PC-3 (cell line): ENCODE measurements at regions not wholly inside any gene's neighbourhood (a gene's known extent, or its start where the extent isn't known, plus 50 kb on each side); places are given as distances from the start of the nearest gene placed in this dataset.
A peak's percentile ranks its signal among the peaks of the same experiment; 100 is the strongest.

Experiments
- ATAC-seq: fragments of 200-7000 bp; cut with Tn5 transposase; 2 replicates; pipeline ENCODE4 v1.9.1; 2020; ENCODE audit warnings: mild to moderate bottlenecking, moderate library complexity
- BruUV-seq: library from RNA; stranded (reverse); fragments of 400-500 nt; replicated peaks from 2 replicates; lab custom pipeline; 2021; lab: Mats Ljungman, UMichigan
- CTCF ChIA-PET: fragments of 300-600 bp; sonication (Branson Sonifier 250); formaldehyde crosslinking; loops from one replicate; lab custom pipeline; 2022; ENCODE audit warnings: antibody characterized with exemption; lab: Charles Lee
- POLR2A ChIA-PET: fragments of 300-600 bp; sonication (Branson Sonifier 250); formaldehyde crosslinking; loops from one replicate; lab custom pipeline; 2022; ENCODE audit warnings: antibody characterized with exemption; ENCODE audit not compliant: unreplicated experiment; lab: Charles Lee
- DNase-seq: peaks from one replicate; pipeline ENCODE4 v3.0.0-alpha.2; 2015
- H2AFZ ChIP-seq: fragments of 300-600 bp; sonication (generic); 2 replicates; pipeline ENCODE4 v1.6.0; 2016; ENCODE audit warnings: antibody characterized with exemption, low read length
- H3F3A ChIP-seq: fragments of 300-600 bp; sonication (generic); one replicate; pipeline ENCODE4 v1.6.0; 2017; ENCODE audit warnings: antibody characterized with exemption, low read length, control low read depth, mild to moderate bottlenecking; ENCODE audit not compliant: unreplicated experiment
- H3K27ac ChIP-seq: fragments of 300-600 bp; sonication (generic); 2 replicates; pipeline ENCODE4 v1.5.1; 2016; ENCODE audit warnings: mild to moderate bottlenecking, low read length
- H3K27me3 ChIP-seq: fragments of 300-600 bp; sonication (generic); 2 replicates; pipeline ENCODE4 v1.6.1; 2016; ENCODE audit warnings: low read length, mixed read lengths
- H3K36me3 ChIP-seq: fragments of 300-600 bp; sonication (generic); 2 replicates; pipeline ENCODE4 v1.6.1; 2016; ENCODE audit warnings: low read depth, mixed run types, low read length, mixed read lengths
- H3K4me1 ChIP-seq: fragments of 300-600 bp; sonication (generic); 2 replicates; pipeline ENCODE4 v1.5.1; 2016; ENCODE audit warnings: low read length; ENCODE audit not compliant: insufficient read depth
- H3K4me2 ChIP-seq: fragments of 300-600 bp; sonication (generic); 2 replicates; pipeline ENCODE4 v1.6.0; 2016; ENCODE audit warnings: low read length
- H3K4me3 ChIP-seq: fragments of 300-600 bp; sonication (generic); 2 replicates; pipeline ENCODE4 v1.5.1; 2016; ENCODE audit warnings: mild to moderate bottlenecking, low read length, mixed read lengths
- H3K79me2 ChIP-seq: fragments of 300-600 bp; sonication (generic); 2 replicates; pipeline ENCODE4 v1.6.1; 2017; ENCODE audit warnings: low read length, mixed read lengths
- H3K9ac ChIP-seq: fragments of 300-600 bp; sonication (generic); 2 replicates; pipeline ENCODE4 v1.6.0; 2016; ENCODE audit warnings: mild to moderate bottlenecking, low read length
- H3K9me2 ChIP-seq: fragments of 300-600 bp; sonication (generic); replicated peaks from 2 replicates; pipeline ENCODE4 v1.6.1; 2016; ENCODE audit warnings: mixed run types, low read length, mixed read lengths
- H3K9me3 ChIP-seq: fragments of 300-600 bp; sonication (generic); 2 replicates; pipeline ENCODE4 v1.6.1; 2016; ENCODE audit warnings: low read length, mixed read lengths
- H4K20me1 ChIP-seq: fragments of 300-600 bp; sonication (generic); 2 replicates; pipeline ENCODE4 v1.6.1; 2016; ENCODE audit warnings: low read length, mixed read lengths
- EZH2 ChIP-seq: fragments of 300-600 bp; sonication (generic); IDR thresholded peaks from one replicate; pipeline ENCODE4 v1.6.1; 2017; ENCODE audit warnings: antibody characterized with exemption, mild to moderate bottlenecking, low read length; ENCODE audit not compliant: unreplicated experiment
- EZH2phosphoT487 ChIP-seq: fragments of 300-600 bp; sonication (generic); IDR thresholded peaks from 2 replicates; pipeline ENCODE4 v1.6.1; 2018; ENCODE audit warnings: mild to moderate bottlenecking, antibody characterized with exemption, low read length, borderline replicate concordance
- intact Hi-C: fragments of 100-400 bp; cut with micrococcal nuclease; formaldehyde crosslinking; loops from 2 replicates; pipeline ENCODE4 v1.9.0; 2023
- TF ChIP-seq, protein P1 (sequence below): fragments of 300-600 bp; sonication (generic); conservative IDR thresholded peaks from 2 replicates; pipeline ENCODE4 v1.5.1; 2017; ENCODE audit warnings: antibody characterized with exemption, low read depth, mild to moderate bottlenecking, low read length

DNA sequence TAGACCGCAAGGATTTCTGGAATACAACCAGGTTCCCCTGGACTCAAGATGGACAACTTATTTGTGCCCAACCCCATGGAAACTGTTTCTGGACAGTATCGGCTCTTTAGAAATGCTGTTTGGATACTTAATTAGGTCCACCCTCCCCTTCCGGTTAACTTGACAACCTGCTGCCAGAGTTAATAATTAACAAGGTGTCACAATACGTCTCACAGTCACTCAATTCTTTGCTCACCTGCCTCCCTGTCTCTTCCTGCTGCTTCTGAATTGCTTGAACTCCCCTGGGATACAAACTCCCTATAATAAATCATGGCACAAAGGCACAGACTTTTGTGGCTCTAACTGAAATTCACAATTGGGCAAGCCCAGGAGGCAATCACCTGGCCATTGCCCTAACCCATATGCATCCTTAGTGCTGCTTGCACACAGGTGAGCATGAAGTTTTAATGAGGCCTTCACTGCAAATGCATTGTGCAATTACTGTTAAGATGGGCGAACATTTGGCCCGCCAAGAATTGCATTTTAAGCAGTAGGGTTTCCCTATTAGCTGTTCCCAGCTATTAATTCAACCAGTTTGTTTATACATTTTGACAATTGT is 504.4 kb upstream of the NOX3 start:
- BruUV-seq, result no TSS peak
- Histone ChIP-seq H3K9me2 (no peaks in the 10 kb centered on the region), H3K27ac (no peak overlapping the region), H3K4me3 (no peak overlapping the region), H3K27me3 (no peaks in the 10 kb centered on the region), H3K4me2 (no peak overlapping the region), H3K9ac (no peak overlapping the region), H2AFZ (no peak overlapping the region), H3K4me1 (no peaks in the 10 kb centered on the region), H3F3A (no peaks in the 10 kb centered on the region), H3K36me3 (no peaks in the 10 kb centered on the region), H3K79me2 (no peaks in the 10 kb centered on the region), H3K9me3 (no peaks in the 10 kb centered on the region), H4K20me1 (no peaks in the 10 kb centered on the region)
- ATAC-seq, result no peak
- TF ChIP-seq EZH2phosphoT487 (no peak), EZH2 (no peak)
- TF ChIP-seq, protein P1, sequence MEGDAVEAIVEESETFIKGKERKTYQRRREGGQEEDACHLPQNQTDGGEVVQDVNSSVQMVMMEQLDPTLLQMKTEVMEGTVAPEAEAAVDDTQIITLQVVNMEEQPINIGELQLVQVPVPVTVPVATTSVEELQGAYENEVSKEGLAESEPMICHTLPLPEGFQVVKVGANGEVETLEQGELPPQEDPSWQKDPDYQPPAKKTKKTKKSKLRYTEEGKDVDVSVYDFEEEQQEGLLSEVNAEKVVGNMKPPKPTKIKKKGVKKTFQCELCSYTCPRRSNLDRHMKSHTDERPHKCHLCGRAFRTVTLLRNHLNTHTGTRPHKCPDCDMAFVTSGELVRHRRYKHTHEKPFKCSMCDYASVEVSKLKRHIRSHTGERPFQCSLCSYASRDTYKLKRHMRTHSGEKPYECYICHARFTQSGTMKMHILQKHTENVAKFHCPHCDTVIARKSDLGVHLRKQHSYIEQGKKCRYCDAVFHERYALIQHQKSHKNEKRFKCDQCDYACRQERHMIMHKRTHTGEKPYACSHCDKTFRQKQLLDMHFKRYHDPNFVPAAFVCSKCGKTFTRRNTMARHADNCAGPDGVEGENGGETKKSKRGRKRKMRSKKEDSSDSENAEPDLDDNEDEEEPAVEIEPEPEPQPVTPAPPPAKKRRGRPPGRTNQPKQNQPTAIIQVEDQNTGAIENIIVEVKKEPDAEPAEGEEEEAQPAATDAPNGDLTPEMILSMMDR, result no peak
- CTCF ChIA-PET, result no interaction called here
- intact Hi-C loops, result no loop called here
- POLR2A ChIA-PET, result no interaction called here
- DNase-seq, result no peak

DNA sequence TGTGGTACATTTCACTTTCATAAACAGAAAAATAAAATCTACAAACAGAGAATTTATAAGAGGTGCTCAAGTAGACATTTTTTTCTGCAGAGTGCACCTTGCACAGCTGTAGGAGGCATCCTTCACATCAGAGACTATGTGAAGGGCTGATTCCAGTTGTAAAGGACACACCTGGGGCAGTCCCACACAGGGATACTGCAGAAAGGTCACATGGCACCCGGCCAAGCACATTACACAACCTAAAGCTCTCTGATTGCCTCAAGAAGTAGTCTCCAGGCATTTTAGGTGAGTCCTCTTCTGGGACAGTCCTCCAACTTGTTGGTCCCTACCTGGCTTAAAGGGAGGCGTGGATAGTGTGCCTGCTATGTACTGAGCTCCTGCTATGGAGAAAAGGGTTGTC is 502.9 kb upstream of the NOX3 start:
- TF ChIP-seq, protein P1, result no peak
- TF ChIP-seq EZH2phosphoT487, result no peak
- no peak for TF ChIP-seq EZH2
- Histone ChIP-seq H3K79me2 (no peaks in the 10 kb centered on the region), H3K9ac (no peak overlapping the region), H3K36me3 (no peaks in the 10 kb centered on the region), H4K20me1 (no peaks in the 10 kb centered on the region), H3K27me3 (no peaks in the 10 kb centered on the region), H3K9me3 (no peaks in the 10 kb centered on the region), H2AFZ (no peak overlapping the region), H3K27ac (no peak overlapping the region), H3K4me1 (no peaks in the 10 kb centered on the region), H3K9me2 (no peaks in the 10 kb centered on the region), H3K4me2 (no peak overlapping the region), H3F3A (no peaks in the 10 kb centered on the region), H3K4me3 (no peak overlapping the region)
- POLR2A ChIA-PET, result no interaction called here
- no TSS peak for BruUV-seq
- CTCF ChIA-PET, result no interaction called here
- ATAC-seq, result no peak
- DNase-seq, result peak; percentile 3
- intact Hi-C loops, result no loop called here

DNA sequence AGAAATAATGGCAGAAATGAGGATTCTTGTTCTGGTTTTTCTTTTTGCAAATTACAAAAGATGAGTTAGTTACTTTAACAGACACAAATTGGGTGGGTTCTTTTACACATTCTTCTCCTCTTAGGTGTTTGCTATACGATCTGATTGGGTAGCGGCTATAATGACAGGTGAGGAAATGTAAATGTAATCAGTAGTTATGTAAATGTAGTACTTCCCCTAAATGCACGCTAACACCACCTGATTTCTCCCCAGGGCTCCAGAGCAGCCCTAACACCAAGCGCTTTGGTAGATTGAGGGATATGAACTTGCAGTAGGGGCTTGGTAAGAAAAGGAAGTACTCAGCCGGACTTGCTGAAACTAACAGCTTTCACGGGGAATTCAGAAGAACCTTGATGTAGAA is 499.4 kb upstream of the NOX3 start:
- TF ChIP-seq EZH2phosphoT487 (no peak), EZH2 (no peak)
- TF ChIP-seq, protein P1, result no peak
- Histone ChIP-seq H3K27ac (no peak overlapping the region), H3K79me2 (no peaks in the 10 kb centered on the region), H3K9me2 (no peaks in the 10 kb centered on the region), H3K27me3 (no peaks in the 10 kb centered on the region), H4K20me1 (no peaks in the 10 kb centered on the region), H3K9ac (no peak overlapping the region), H3K36me3 (no peaks in the 10 kb centered on the region), H3K4me3 (no peak overlapping the region), H3F3A (no peaks in the 10 kb centered on the region), H2AFZ (no peak overlapping the region), H3K9me3 (no peaks in the 10 kb centered on the region), H3K4me2 (no peak overlapping the region), H3K4me1 (no peaks in the 10 kb centered on the region)
- POLR2A ChIA-PET, result no interaction called here
- BruUV-seq, result no TSS peak
- DNase-seq, result no peak
- CTCF ChIA-PET, result no interaction called here
- intact Hi-C loops, result no loop called here
- ATAC-seq, result no peak
